Keratinocyte (primary cell): ENCODE measurements at regions not wholly inside any gene's neighbourhood (a gene's known extent, or its start where the extent isn't known, plus 50 kb on each side); places are given as distances from the start of the nearest gene placed in this dataset.

Experiments used
- DNase-seq: peaks from one replicate; pipeline ENCODE4 v3.0.0-alpha.2; 2011; ENCODE audit warnings: low read depth, missing footprints, low spot score
- FAIRE-seq: peaks from 2 replicates; lab custom pipeline; 2011; peaks lifted over from hg19 to GRCh38; lab: Jason Lieb, UNC
- H2AFZ ChIP-seq: 2 replicates; pipeline ENCODE4 v1.6.0; 2012; ENCODE audit warnings: low read length, control low read depth, inconsistent platforms; ENCODE audit not compliant: control insufficient read depth
- H3K27ac ChIP-seq: 2 replicates; pipeline ENCODE4 v1.5.1; 2011; ENCODE audit warnings: low read length; ENCODE audit not compliant: control insufficient read depth, insufficient read depth
- H3K27me3 ChIP-seq: 3 replicates; pipeline ENCODE4 v1.6.0; 2011; ENCODE audit warnings: low read length; ENCODE audit not compliant: control insufficient read depth, insufficient read depth; ENCODE audit errors: extremely low read depth
- H3K36me3 ChIP-seq, 2 experiments: 2 replicates in 1 of 2; 3 replicates in 1 of 2; pipeline ENCODE4 v1.5.1; 2011; ENCODE audit warnings: low read length in 2 of 2, mild to moderate bottlenecking in 1 of 2; ENCODE audit not compliant: control insufficient read depth in 2 of 2, insufficient read depth in 2 of 2; ENCODE audit errors: extremely low read depth in 1 of 2
- H3K4me1 ChIP-seq: 3 replicates; pipeline ENCODE4 v1.5.1; 2011; ENCODE audit warnings: low read length; ENCODE audit not compliant: control insufficient read depth, insufficient read depth; ENCODE audit errors: extremely low read depth
- H3K4me2 ChIP-seq: 3 replicates; pipeline ENCODE4 v1.6.0; 2011; ENCODE audit warnings: low read depth, low read length; ENCODE audit not compliant: control insufficient read depth, insufficient read depth; ENCODE audit errors: extremely low read depth
- H3K4me3 ChIP-seq, 3 experiments: fragments of 200-600 bp in 1 of 3; sonication (generic) in 1 of 3; 2 replicates in 2 of 3; 3 replicates in 1 of 3; pipeline ENCODE4 v1.5.1; 2011 to 2016; ENCODE audit warnings: low read length in 3 of 3, mild to moderate bottlenecking in 3 of 3, control low read depth in 2 of 3, inconsistent platforms in 1 of 3, low read depth in 1 of 3, mixed read lengths in 1 of 3, mixed run types in 1 of 3, moderate library complexity in 1 of 3; ENCODE audit not compliant: control insufficient read depth in 2 of 3, insufficient read depth in 2 of 3; ENCODE audit errors: extremely low read depth in 1 of 3
- H3K79me2 ChIP-seq: 2 replicates; pipeline ENCODE4 v1.6.0; 2012; ENCODE audit warnings: low read length; ENCODE audit not compliant: control insufficient read depth, insufficient read depth
- H3K9ac ChIP-seq: 3 replicates; pipeline ENCODE4 v1.6.0; 2011; ENCODE audit warnings: low read length; ENCODE audit not compliant: control insufficient read depth, insufficient read depth; ENCODE audit errors: extremely low read depth
- H3K9me1 ChIP-seq: 3 replicates; pipeline ENCODE4 v1.6.0; 2011; ENCODE audit warnings: low read length; ENCODE audit not compliant: control insufficient read depth, insufficient read depth; ENCODE audit errors: extremely low read depth
- H3K9me3 ChIP-seq: 2 replicates; pipeline ENCODE4 v1.5.1; 2012; ENCODE audit warnings: low read depth, low read length; ENCODE audit not compliant: control insufficient read depth
- H4K20me1 ChIP-seq: 3 replicates; pipeline ENCODE4 v1.6.0; 2011; ENCODE audit warnings: low read length; ENCODE audit not compliant: control insufficient read depth, insufficient read depth; ENCODE audit errors: extremely low read depth
- EZH2 ChIP-seq: IDR thresholded peaks from one replicate; pipeline ENCODE4 v1.6.1; 2012; ENCODE audit warnings: inconsistent platforms, mild to moderate bottlenecking, low read length, moderate library complexity
- dilution Hi-C: fragments of 300-500 bp; cut with MboI; formaldehyde crosslinking; loops from one replicate; pipeline ENCODE4 v1.7.0; 2020; ENCODE audit warnings: low sequenced_read_pairs; ENCODE audit not compliant: extremely low pct_ligation_motif_present
- TF ChIP-seq, protein P1 (sequence below), 3 experiments: IDR thresholded peaks in 1 of 3; conservative IDR thresholded peaks in 1 of 3; optimal IDR thresholded peaks in 1 of 3; 2 replicates in 2 of 3; 3 replicates in 1 of 3; pipeline versions ENCODE3 to v1.5.1; 2011; ENCODE audit warnings: low read length in 3 of 3, mild to moderate bottlenecking in 3 of 3, moderate library complexity in 2 of 3, control low read depth in 1 of 3, inconsistent platforms in 1 of 3; ENCODE audit not compliant: insufficient read depth in 2 of 3; ENCODE audit errors: extremely low read depth in 1 of 3

DNA sequence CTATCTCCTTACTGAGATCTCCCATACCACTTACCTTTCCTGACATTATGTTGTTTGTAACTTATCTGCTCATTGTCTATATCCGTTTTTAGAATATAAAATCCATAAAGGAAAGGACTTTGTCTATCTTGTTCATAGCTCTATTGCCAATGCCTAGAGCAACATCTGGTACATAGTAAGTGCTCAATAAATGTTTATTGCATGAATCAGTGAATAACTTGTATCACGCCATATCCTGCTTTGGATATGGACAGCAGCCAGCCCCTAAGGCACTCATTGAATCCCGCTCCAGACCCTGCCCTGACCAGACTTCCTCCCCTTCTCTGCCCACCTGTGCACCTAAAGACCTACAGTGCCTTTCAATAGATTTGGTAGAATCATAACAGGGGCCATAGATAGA is 298.1 kb upstream of the PLXNA2 start:
- Histone ChIP-seq H3K4me3 (peak overlapping the region in 1 of 3 experiments; percentile 13), H3K4me2 (peak overlapping the region; percentile 63), H2AFZ (peak overlapping the region; percentile 11), H3K27ac (peak overlapping the region; percentile 72), H3K9me3 (no peaks in the 10 kb centered on the region), H3K9me1 (no peaks in the 10 kb centered on the region), H3K27me3 (no peaks in the 10 kb centered on the region), H4K20me1 (no peaks in the 10 kb centered on the region), H3K36me3 (no peaks in the 10 kb centered on the region), H3K79me2 (no peaks in the 10 kb centered on the region), H3K9ac (no peak overlapping the region), H3K4me1 (peaks cover 30% of the 10 kb centered on the region)
- DNase-seq (no peak), FAIRE-seq (peak; percentile 93)
- TF ChIP-seq, protein P1, sequence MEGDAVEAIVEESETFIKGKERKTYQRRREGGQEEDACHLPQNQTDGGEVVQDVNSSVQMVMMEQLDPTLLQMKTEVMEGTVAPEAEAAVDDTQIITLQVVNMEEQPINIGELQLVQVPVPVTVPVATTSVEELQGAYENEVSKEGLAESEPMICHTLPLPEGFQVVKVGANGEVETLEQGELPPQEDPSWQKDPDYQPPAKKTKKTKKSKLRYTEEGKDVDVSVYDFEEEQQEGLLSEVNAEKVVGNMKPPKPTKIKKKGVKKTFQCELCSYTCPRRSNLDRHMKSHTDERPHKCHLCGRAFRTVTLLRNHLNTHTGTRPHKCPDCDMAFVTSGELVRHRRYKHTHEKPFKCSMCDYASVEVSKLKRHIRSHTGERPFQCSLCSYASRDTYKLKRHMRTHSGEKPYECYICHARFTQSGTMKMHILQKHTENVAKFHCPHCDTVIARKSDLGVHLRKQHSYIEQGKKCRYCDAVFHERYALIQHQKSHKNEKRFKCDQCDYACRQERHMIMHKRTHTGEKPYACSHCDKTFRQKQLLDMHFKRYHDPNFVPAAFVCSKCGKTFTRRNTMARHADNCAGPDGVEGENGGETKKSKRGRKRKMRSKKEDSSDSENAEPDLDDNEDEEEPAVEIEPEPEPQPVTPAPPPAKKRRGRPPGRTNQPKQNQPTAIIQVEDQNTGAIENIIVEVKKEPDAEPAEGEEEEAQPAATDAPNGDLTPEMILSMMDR (optimal IDR thresholded peaks at IDR 0.05 in 1 of 3, IDR thresholded peaks at IDR 0.05 in 1 of 3, conservative IDR thresholded peaks at IDR 0.05 in 1 of 3; ENCODE audit: extremely low read depth in 1 of 3, insufficient read depth in 2 of 3, low read length in 3 of 3), result no peak
- TF ChIP-seq EZH2, result no peak
- dilution Hi-C loops, result no loop called here

GRCh38 chr1:208544053-208544452 is 299.9 kb upstream of the PLXNA2 start:
- no peak overlapping the region for H3K4me2 ChIP-seq
- H3K9me3 ChIP-seq, result no peaks in the 10 kb centered on the region
- H4K20me1 ChIP-seq, result no peaks in the 10 kb centered on the region
- FAIRE-seq (peak; percentile 69), DNase-seq (no peak)
- dilution Hi-C loops, result no loop called here
- no peak overlapping the region for H3K9ac ChIP-seq
- H2AFZ ChIP-seq, result peak overlapping the region; percentile 42
- H3K4me3 ChIP-seq, result no peak overlapping the region
- peaks cover 30% of the 10 kb centered on the region for H3K4me1 ChIP-seq
- no peaks in the 10 kb centered on the region for H3K9me1 ChIP-seq
- no peaks in the 10 kb centered on the region for H3K27me3 ChIP-seq
- H3K27ac ChIP-seq, result no peak overlapping the region
- TF ChIP-seq, protein P1 (optimal IDR thresholded peaks at IDR 0.05 in 1 of 3, IDR thresholded peaks at IDR 0.05 in 1 of 3, conservative IDR thresholded peaks at IDR 0.05 in 1 of 3; ENCODE audit: extremely low read depth in 1 of 3, insufficient read depth in 2 of 3, low read length in 3 of 3), result no peak
- no peak for TF ChIP-seq EZH2
- no peaks in the 10 kb centered on the region for H3K36me3 ChIP-seq
- H3K79me2 ChIP-seq, result no peaks in the 10 kb centered on the region
